Cardiac septum (tissue), 1 donor: ENCODE measurements at regions not wholly inside any gene's neighbourhood (a gene's known extent, or its start where the extent isn't known, plus 50 kb on each side); places are given as distances from the start of the nearest gene placed in this dataset.
"Not testable (repeated sequence)": the region's sequence is repeated elsewhere in the genome, so short reads cannot be mapped to it uniquely, and the experiment has no call there.

ENCODE experiments used
- DNase-seq: peaks from one replicate; pipeline ENCODE4 v3.0.0-alpha.2; 2020; ENCODE audit warnings: low spot score
- intact Hi-C: fragments of 100-400 bp; cut with DNase I; formaldehyde crosslinking; loops from one replicate; pipeline ENCODE4 v1.14.0; 2022
- donor health status: DM: no; HTN: no; CAD: no.

DNA sequence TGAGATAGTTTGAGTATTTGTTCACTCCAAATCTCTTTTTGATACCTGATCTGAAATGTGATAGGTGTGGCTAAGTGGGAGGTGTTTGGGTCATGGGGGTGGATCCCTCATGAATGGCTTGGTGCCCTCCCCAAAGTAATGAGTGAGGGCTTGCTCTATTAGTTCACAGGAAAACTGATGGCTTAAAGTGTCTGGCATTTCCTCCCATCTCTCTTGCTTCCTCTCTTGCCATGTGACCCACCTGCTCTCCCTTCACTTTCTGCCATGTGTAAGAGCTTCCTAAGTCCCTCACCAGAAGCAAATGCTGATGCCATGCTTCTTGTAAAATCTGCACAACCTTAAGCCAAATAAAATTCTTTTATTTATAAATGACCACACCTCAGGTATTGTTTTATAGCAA lies 61.1 kb downstream of the MAD2L1 start:
- intact Hi-C loops = no loop called here
- no peak for DNase-seq

DNA sequence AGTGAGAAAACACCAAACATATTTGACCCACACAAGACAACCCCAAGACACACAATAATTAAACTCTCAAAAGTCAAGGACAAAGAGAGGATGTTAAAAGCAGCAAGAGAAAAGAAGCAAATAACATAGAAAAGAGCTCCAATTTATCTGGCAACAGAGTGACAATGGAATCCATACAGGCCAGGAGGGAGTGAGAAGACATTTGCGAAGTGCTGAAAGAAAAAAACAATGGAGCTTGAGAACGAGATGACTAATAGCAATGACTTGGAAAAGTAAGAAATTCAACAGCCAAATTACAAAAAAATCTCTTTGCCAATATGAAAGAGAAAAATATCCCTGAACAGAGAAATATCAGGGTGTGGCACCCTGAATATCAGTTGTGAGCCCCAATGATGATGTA lies 61.6 kb downstream of the MAD2L1 start:
- intact Hi-C loops = no loop called here
- DNase-seq = no peak

DNA sequence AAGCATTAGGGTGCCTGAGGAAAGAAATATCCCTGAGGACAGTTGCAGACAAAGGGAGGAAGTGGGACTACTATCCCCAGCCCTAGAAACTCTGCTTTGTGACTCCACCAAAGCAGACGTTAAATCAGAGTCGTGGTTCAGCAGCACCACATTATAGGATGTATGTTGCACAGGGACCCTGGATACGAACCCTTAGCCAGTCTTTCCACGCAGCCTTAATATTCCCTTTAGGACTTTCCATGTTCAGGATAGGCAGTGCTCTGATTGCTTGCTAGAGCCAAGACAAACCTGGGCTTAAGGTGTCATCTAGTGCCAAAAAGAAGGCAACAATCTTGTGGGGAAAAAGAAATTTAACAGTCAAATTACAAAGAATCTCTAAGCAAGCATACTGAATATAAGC lies 62.6 kb downstream of the MAD2L1 start:
- no peak for DNase-seq
- intact Hi-C loops = no loop called here

DNA sequence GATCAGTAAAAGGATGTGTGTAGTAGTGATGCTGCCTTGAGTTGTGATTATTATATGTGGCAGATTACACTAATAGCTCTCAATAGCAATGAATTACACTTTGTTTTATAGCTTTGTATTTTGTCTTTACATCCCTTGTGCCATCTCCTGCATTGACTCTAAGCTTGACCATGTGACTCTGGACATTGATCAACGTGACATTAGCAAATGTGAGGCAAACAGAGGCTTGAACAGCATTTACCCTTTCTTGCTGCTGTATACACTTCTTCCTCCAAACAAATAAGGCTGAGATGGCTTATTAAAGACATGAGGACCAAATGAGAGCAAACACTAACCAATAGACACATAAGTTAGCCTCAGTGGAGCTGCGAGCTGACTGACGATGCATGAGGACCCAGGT lies 63.5 kb downstream of the MAD2L1 start:
- DNase-seq = no peak
- intact Hi-C loops = no loop called here

DNA sequence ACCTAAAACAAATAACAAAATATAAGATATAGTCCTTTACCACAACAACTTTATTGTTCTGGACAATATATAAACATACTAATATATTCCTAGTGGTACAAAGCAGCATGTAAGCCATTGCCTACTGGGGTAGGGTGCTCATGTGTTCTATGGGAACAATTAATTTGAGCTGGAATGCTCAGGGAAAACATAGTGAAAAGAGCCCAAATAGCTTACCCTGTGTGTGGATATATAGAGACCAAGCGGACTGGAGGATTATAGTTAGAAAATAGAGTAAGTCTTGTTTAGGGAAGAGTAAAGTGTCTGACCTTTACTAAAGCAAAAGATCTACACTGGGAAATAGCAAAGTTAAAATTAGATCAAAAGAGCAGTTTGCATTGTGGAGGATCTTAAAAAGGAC lies 64.8 kb downstream of the MAD2L1 start:
- DNase-seq = no peak
- intact Hi-C loops = no loop called here

- intact Hi-C loops = no loop called here
- DNase-seq = no peak
These were observed 65.9 kb downstream of the MAD2L1 start for GRCh38 chr4:120000591-120001296.

DNA sequence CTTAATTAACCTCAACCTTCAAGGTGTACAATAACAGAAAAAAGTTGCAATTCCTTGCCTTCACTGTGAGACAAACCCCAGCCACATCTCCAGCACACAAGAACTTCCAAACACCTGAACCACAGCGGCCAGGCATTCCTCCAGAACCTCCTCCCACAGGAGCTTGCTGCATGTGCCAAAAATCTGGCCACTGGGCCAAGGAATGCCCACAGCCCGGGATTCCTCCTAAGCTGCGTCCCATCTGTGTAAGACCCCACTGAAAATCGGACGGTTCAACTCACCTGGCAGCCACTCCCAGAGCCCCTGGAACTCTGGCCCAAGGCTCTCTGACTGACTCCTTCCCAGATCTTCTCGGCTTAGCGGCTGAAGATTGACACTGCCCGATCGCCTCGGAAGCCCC lies 70.6 kb downstream of the MAD2L1 start:
- DNase-seq, intact Hi-C loops: not testable (repeated sequence)

DNA sequence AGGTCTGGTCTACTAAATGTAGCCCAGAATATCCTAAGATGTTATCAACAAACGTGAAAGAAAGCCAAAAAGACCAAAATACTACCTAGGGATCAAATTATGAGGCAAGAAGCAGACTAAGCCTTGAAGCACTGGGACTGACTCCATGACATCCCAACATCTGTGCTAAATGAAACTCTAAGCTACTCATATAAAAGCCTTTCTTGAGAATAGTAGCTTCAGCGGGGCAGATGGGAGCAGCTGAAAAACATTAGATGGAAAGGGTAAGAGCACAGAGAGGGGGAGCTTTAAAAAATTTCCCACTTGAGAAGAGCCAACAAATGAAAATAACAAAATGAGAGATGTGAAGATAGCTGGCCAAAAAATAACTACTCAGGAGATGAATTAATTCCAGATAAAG lies 81.7 kb downstream of the MAD2L1 start:
- DNase-seq = no peak
- intact Hi-C loops = no loop called here

GRCh38 chr4:119982756-119983155 lies 83.9 kb downstream of the MAD2L1 start:
- intact Hi-C loops = no loop called here
- no peak for DNase-seq

DNA sequence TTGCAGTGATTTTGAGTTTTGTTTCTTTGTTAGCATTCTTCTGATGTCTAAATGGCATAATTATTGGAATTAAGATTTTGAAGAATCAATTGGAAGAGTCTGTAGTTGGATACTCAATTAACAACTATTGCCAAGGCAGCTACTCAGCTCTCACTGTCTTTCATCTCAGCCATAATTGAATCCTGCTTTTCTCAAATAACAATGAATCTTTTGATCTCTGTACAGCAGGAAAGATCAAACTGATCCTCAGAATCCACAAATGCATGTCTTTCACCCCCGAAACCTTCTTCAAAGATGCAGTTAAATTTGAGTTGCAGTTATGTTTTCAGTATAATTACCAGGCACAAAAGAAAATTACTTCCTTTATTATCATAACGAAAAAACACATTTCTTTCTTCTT lies 86.2 kb downstream of the MAD2L1 start:
- intact Hi-C loops = no loop called here
- DNase-seq = no peak

GRCh38 chr4:119977076-119977940 lies 89.3 kb downstream of the MAD2L1 start:
- intact Hi-C loops = no loop called here
- DNase-seq = no peak

DNA sequence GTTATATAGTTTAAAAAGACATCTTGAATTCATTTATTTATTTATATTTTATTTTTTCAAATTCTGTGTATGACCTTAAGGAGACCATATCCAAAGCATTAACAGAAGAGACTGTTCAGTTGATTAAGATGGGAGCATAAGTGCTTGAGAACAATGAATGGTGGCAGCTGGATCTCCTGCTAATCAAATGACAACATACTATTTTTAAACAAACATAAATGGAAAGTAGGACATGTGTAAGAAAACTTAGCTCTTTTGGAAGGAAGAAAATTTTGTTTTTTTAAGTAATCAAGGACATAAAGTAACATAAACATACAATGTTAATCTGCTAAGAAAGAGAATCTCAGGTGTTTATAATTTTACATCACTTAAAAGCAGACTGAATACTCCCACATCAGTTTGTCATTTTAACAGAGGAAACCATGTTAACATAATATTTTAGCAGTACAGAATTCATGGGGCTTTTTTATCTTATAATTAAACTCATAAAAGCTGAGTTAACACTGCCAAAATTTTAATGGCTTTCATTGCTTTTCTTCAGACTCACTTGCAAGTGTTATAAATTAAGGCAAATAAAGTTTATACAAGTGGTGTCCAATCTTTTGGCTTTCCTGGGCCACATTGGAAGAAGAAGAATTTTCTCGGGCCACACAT lies 95.1 kb downstream of the MAD2L1 start:
- intact Hi-C loops = no loop called here
- no peak for DNase-seq

- intact Hi-C loops = no loop called here
- no peak for DNase-seq
These were observed 104.0 kb downstream of the MAD2L1 start for GRCh38 chr4:119962631-119963030.

- no peak for DNase-seq
- intact Hi-C loops = no loop called here
These were observed 107.7 kb downstream of the MAD2L1 start for GRCh38 chr4:119958983-119959382.

DNA sequence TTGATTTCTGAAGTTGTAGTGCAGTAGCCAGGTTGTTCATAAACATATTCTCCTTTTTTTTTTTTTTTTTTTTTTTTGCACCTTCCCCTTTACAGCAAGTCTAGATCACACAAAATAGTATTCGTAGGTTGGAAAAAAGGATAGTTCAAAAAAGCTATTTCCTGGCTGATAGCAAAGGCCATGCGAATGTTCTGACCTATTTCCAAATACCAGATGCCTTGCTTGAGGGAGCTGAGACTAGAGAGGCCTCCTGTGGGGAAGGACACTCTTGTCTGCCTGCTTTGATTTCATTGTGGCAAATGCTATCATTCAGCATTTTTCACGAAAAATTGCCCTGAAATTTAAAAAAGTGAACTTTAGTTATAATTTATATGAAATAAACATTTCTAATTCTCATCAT lies 111.4 kb downstream of the MAD2L1 start:
- DNase-seq = no peak
- intact Hi-C loops = no loop called here

GRCh38 chr4:119954487-119954886 lies 112.2 kb downstream of the MAD2L1 start:
- DNase-seq, intact Hi-C loops: not testable (repeated sequence)

DNA sequence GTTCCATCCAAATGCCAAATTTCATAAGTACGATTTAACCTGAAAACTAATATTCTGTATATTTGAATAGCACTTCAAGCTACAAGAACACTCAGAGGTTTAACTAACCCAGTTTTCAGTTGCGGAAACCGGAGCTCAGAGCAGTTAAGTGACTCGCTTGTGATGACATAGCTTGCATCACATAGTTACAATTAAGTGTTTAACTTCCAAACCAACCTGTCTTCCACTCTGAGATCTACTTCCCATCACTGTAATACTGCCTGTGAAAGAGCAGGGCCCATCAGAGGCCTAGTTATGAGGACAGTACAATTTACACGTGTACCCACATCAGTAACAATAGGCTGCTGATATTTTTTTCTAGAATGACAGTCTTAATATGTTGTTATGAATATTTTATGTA lies 120.3 kb downstream of the MAD2L1 start:
- DNase-seq = no peak

GRCh38 chr4:119942806-119943205 lies 123.8 kb downstream of the MAD2L1 start:
- intact Hi-C loops = no loop called here
- no peak for DNase-seq

More for the DNA sequence above, 120.3 kb downstream of the MAD2L1 start:
- intact Hi-C loops = no loop called here

- intact Hi-C loops = no loop called here
- no peak for DNase-seq
These were observed 126.1 kb downstream of the MAD2L1 start for GRCh38 chr4:119940557-119940956.
